ENCODE measurements at regions not wholly inside any gene's neighbourhood (a gene's known extent, or its start where the extent isn't known, plus 50 kb on each side); places are given as distances from the start of the nearest gene placed in this dataset.

- DNase-seq, result no peak
Measured at GRCh38 chr5:108437425-108437824, 55.5 kb upstream of the FBXL17 start.

DNA sequence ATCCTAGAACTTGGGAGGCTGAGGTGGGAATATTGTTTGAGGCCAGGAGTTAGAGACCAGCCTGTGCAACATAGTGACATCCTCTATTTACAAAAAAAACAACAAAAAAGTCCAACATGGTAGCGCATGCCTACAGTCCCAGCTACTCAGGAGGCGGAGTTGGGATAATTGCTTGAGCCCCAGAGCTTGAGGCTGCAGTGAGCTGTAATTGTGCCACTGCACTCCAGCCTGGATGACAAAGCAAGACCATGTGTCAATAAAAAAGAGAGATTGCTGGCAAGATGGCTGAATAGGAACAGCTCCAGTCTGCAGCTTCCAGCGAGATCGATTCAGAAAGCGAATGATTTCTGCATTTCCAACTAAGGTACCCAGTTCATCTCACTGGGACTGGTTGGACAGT is 54.8 kb upstream of the FBXL17 start:
- no peak for DNase-seq

GRCh38 chr5:108433600-108433999 is 51.7 kb upstream of the FBXL17 start:
- DNase-seq, result no peak

GRCh38 chr5:108432024-108432423 is 50.1 kb upstream of the FBXL17 start:
- DNase-seq, result no peak

Data from NCI-H1092 (cell line).